HepG2 (cell line): ENCODE measurements at regions not wholly inside any gene's neighbourhood (a gene's known extent, or its start where the extent isn't known, plus 50 kb on each side); places are given as distances from the start of the nearest gene placed in this dataset.

Experiments
- CTCF ChIP-seq: sonication (generic); formaldehyde crosslinking; IDR thresholded peaks from 2 replicates; pipeline ENCODE4 v1.5.0; 2020; ENCODE audit warnings: mild to moderate bottlenecking, missing genetic modification reagents, moderate library complexity
- GATAD1 ChIP-seq: IDR thresholded peaks from 2 replicates; pipeline ENCODE4 v1.6.1; 2016; ENCODE audit warnings: missing genetic modification reagents, missing compliant biosample characterization
- HOXA5 ChIP-seq: sonication (generic); formaldehyde crosslinking; IDR thresholded peaks from 2 replicates; pipeline ENCODE4 v1.4.0; 2020; ENCODE audit warnings: missing genetic modification reagents
- HOXA7 ChIP-seq: sonication (generic); formaldehyde crosslinking; IDR thresholded peaks from 2 replicates; pipeline ENCODE4 v1.8.1; 2022; ENCODE audit warnings: mild to moderate bottlenecking, missing genetic modification reagents, moderate library complexity
- KDM1A ChIP-seq: IDR thresholded peaks from 2 replicates; pipeline ENCODE4 v1.6.1; 2016; ENCODE audit warnings: missing compliant biosample characterization
- MBNL3 ChIP-seq: fragments of 250-450 bp; sonication (Bioruptor Pico); conservative IDR thresholded peaks from 2 replicates; pipeline ENCODE4 v1.8.0; 2022; ENCODE audit warnings: mild to moderate bottlenecking, inconsistent platforms
- RCOR2 ChIP-seq: IDR thresholded peaks from 2 replicates; pipeline ENCODE4 v1.6.1; 2016; ENCODE audit warnings: missing biosample characterization, missing genetic modification reagents
- TFDP1 ChIP-seq: IDR thresholded peaks from 2 replicates; pipeline ENCODE4 v1.6.1; 2016; ENCODE audit warnings: missing compliant biosample characterization, missing genetic modification reagents, borderline replicate concordance
- ZBTB20 ChIP-seq: sonication (generic); formaldehyde crosslinking; IDR thresholded peaks from 2 replicates; pipeline ENCODE4 v1.8.1; 2023; ENCODE audit warnings: missing genetic modification reagents, low read depth, mild to moderate bottlenecking, borderline replicate concordance
- ZNF276 ChIP-seq: sonication (generic); formaldehyde crosslinking; IDR thresholded peaks from 2 replicates; pipeline ENCODE4 v1.4.0; 2020; ENCODE audit warnings: mild to moderate bottlenecking, low read depth, missing genetic modification reagents
- ZNF33B ChIP-seq: sonication (generic); formaldehyde crosslinking; IDR thresholded peaks from 2 replicates; pipeline ENCODE4 v1.5.1; 2020; ENCODE audit warnings: mild to moderate bottlenecking, missing genetic modification reagents
- ZNF7 ChIP-seq: IDR thresholded peaks from 2 replicates; pipeline ENCODE4 v1.6.1; 2016; ENCODE audit warnings: missing biosample characterization, missing genetic modification reagents
- ZNF768 ChIP-seq: sonication (generic); formaldehyde crosslinking; IDR thresholded peaks from 2 replicates; pipeline ENCODE4 v1.4.0; 2020; ENCODE audit warnings: missing genetic modification reagents

- TF ChIP-seq HOXA5 (CRISPR knock-in tag) (no peak), ZNF33B (CRISPR knock-in tag) (no peak), ZBTB20 (no peak), RCOR2 (CRISPR knock-in tag) (peak; percentile 33; the same call in 1 of the 2 replicates), ZNF768 (CRISPR knock-in tag) (peak; percentile 24), TFDP1 (no peak), GATAD1 (CRISPR knock-in tag) (no peak), CTCF (no peak), ZNF7 (CRISPR knock-in tag) (no peak), KDM1A (CRISPR knock-in tag) (peak; percentile 70; the same call in 1 of the 2 replicates), HOXA7 (CRISPR knock-in tag) (no peak), MBNL3 (no peak), ZNF276 (CRISPR knock-in tag) (no peak)
These were observed 198.7 kb downstream of the C9orf50 start (continued) for GRCh38 chr9:129422032-129422842.
